ENCODE measurements at regions not wholly inside any gene's neighbourhood (a gene's known extent, or its start where the extent isn't known, plus 50 kb on each side); places are given as distances from the start of the nearest gene placed in this dataset.

DNA sequence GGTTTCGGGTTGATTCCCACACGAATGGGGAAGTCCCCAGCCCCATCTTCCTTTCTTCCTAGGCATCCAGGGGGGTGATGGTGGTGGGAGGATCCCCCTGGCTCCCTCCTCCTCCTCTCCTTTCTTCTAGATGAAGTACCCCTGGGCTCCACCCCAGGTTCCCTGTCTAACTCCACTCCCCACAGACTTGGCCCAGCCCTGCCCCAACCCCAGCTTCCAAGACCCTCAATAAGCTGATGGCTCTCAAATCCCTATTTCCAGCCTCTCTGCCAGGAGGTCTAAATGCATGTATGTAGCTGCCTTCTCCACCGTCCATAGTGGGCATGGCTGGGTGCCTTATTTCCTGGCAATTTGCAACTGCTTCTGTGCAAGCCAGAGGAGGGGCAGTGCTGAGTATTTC lies 383.7 kb downstream of the BCL11B start:
- no peak for TF ChIP-seq CTCF (conservative IDR thresholded peaks at IDR 0.05)
- TF ChIP-seq ZFX (IDR thresholded peaks at IDR 0.05) = no peak
